ENCODE measurements at regions not wholly inside any gene's neighbourhood (a gene's known extent, or its start where the extent isn't known, plus 50 kb on each side); places are given as distances from the start of the nearest gene placed in this dataset.

- no peak overlapping the region for H3K27ac ChIP-seq (replicated peaks)
Observed at GRCh38 chr3:81888914-81889557, 127.6 kb upstream of the GBE1 start.

GRCh38 chr3:81887448-81887847 is 126.0 kb upstream of the GBE1 start:
- Histone ChIP-seq H3K4me3 (replicated peaks; ENCODE audit: insufficient read depth, low read length) (no peak overlapping the region), H3K27ac (replicated peaks) (no peak overlapping the region), H3K27me3 (ENCODE audit: insufficient read depth, poor library complexity, severe bottlenecking) (no peaks in the 10 kb centered on the region)
- DNase-seq (ENCODE audit: low read depth in 1 of 2, low spot score in 1 of 2), result no peak
- TF ChIP-seq GABPA (IDR thresholded peaks at IDR 0.05; ENCODE audit: low read depth), result no peak
- TF ChIP-seq, protein P1, sequence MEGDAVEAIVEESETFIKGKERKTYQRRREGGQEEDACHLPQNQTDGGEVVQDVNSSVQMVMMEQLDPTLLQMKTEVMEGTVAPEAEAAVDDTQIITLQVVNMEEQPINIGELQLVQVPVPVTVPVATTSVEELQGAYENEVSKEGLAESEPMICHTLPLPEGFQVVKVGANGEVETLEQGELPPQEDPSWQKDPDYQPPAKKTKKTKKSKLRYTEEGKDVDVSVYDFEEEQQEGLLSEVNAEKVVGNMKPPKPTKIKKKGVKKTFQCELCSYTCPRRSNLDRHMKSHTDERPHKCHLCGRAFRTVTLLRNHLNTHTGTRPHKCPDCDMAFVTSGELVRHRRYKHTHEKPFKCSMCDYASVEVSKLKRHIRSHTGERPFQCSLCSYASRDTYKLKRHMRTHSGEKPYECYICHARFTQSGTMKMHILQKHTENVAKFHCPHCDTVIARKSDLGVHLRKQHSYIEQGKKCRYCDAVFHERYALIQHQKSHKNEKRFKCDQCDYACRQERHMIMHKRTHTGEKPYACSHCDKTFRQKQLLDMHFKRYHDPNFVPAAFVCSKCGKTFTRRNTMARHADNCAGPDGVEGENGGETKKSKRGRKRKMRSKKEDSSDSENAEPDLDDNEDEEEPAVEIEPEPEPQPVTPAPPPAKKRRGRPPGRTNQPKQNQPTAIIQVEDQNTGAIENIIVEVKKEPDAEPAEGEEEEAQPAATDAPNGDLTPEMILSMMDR (IDR thresholded peaks at IDR 0.05; ENCODE audit: insufficient read depth, low read length), result no peak
- no peak for TF ChIP-seq POLR2AphosphoS5 (IDR thresholded peaks at IDR 0.05; ENCODE audit: low read depth)
- TF ChIP-seq REST (IDR thresholded peaks at IDR 0.05; ENCODE audit: insufficient replicate concordance, low read depth), result no peak
- TF ChIP-seq SPI1 (IDR thresholded peaks at IDR 0.05; ENCODE audit: borderline replicate concordance, low read depth), result no peak

More at GRCh38 chr3:81888914-81889557, 127.6 kb upstream of the GBE1 start:
- no peak for TF ChIP-seq REST (IDR thresholded peaks at IDR 0.05; ENCODE audit: insufficient replicate concordance, low read depth)
- no peak for TF ChIP-seq SPI1 (IDR thresholded peaks at IDR 0.05; ENCODE audit: borderline replicate concordance, low read depth)
- TF ChIP-seq, protein P1 (IDR thresholded peaks at IDR 0.05; ENCODE audit: insufficient read depth, low read length), result no peak
- TF ChIP-seq POLR2AphosphoS5 (IDR thresholded peaks at IDR 0.05; ENCODE audit: low read depth), result no peak
- no peak for DNase-seq (ENCODE audit: low read depth in 1 of 2, low spot score in 1 of 2)
- Histone ChIP-seq H3K4me3 (replicated peaks; ENCODE audit: insufficient read depth, low read length) (no peak overlapping the region), H3K27me3 (ENCODE audit: insufficient read depth, poor library complexity, severe bottlenecking) (no peaks in the 10 kb centered on the region)

DNA sequence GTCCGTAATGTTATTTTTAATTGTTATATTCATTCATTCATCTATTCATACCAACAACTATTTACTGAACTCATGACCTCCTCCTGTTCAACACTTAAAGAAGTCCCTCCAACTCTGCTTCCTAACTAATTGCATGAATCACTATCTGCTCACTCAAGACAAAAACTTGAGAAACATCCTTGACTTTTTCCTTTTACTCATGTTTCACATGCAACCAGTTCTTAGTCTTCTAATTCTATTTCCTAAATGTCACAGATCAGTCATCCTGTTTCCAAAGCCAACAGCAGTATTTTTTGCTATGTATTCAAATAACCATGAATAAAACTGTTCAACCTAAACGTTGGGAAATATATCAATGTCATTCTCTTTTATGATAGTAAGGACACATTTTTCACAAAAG is 124.6 kb upstream of the GBE1 start:
- no peak overlapping the region for H3K27ac ChIP-seq (replicated peaks)
- no peak overlapping the region for H3K4me3 ChIP-seq (replicated peaks; ENCODE audit: insufficient read depth, low read length)
- H3K27me3 ChIP-seq (ENCODE audit: insufficient read depth, poor library complexity, severe bottlenecking), result no peaks in the 10 kb centered on the region
- TF ChIP-seq, protein P1 (IDR thresholded peaks at IDR 0.05; ENCODE audit: insufficient read depth, low read length), result no peak
- TF ChIP-seq REST (IDR thresholded peaks at IDR 0.05; ENCODE audit: insufficient replicate concordance, low read depth) (no peak), GABPA (IDR thresholded peaks at IDR 0.05; ENCODE audit: low read depth) (no peak), POLR2AphosphoS5 (IDR thresholded peaks at IDR 0.05; ENCODE audit: low read depth) (no peak), SPI1 (IDR thresholded peaks at IDR 0.05; ENCODE audit: borderline replicate concordance, low read depth) (no peak)
- no peak for DNase-seq (ENCODE audit: low read depth in 1 of 2, low spot score in 1 of 2)

Data from HL-60 (cell line).